ENCODE measurements at regions not wholly inside any gene's neighbourhood (a gene's known extent, or its start where the extent isn't known, plus 50 kb on each side); places are given as distances from the start of the nearest gene placed in this dataset.

DNA sequence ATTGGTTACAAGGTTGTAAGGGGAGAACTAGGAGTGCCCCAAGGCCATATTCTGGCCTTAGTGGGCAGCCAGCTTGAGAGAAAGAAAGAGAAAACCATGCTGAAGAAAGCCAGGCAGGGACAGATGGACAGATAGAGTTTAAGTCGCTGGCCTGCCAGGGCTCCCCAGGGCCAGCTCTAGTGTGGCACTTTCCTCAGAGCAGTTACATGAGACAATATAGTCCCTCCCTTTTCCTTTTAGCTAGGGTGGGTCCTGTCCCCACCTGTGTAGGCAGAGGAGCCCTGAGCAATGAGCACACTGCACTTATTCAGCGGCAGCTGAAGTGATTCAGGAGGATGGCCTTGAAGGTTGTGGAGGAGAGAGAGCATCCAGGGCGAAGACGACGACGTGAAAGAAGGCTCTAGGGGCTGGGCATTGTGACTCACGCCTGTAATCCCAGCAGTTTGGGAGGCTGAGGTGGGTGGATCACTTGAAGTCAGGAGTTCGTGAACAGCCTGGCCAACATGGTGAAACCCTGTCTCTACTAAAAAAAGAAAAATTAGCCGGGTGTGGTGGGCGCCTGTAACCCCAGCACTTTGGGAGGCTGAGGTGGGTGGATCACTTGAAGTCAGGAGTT, 152.0 kb upstream of the SLC1A4 start (continued):
- TF ChIP-seq RFX5 (IDR thresholded peaks at IDR 0.05; ENCODE audit: low read depth, low read length): no peak

DNA sequence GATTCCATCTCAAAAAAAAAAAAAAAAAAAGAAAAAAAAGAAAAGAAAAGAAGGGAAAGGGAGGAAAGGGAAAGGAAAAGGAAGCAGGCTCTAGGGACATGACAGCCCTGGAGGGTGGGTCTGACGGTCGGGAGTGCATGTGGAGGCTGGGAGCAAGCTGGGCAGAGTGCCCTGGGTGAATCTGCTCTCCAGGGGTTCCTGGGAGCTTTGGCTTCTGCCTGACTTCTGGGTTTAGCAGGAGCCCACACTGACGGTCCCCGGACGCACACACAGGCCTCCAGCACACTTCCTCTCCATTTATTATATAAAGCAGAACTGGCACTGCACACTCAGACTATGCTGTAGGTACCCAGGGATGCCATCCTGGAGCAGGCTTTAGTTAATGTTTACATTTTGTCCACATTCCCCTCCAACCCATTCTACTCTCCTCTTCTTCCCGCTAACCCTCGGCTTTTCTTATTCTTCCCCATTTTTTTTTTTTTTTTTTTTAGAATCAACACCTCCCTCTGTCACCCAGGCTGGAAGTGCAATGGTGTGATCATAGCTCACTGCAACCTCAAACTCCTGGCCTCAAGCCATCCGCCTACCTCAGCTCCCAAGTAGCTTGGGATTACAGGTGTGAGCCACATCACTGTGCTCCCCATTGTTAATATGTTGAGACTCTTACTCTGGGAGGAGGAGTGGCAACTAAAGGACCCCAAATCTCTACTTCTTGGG, 151.1 kb upstream of the SLC1A4 start:
- Histone ChIP-seq H2BK5ac (ENCODE audit: low read depth, low read length, poor library complexity, severe bottlenecking) (peak overlapping the region; percentile 75), H3K23ac (ENCODE audit: low read depth, low read length) (peak overlapping the region; percentile 70; the same call in 1 of the 2 replicates), H3K9ac (ENCODE audit: low read depth, low read length) (no peak overlapping the region), H4K20me1 (ENCODE audit: insufficient read depth, low read length) (no peaks in the 10 kb centered on the region), H3K4me2 (ENCODE audit: low read depth, low read length) (no peak overlapping the region), H3K9me3 (ENCODE audit: control insufficient read depth, insufficient read depth, low read length) (no peaks in the 10 kb centered on the region), H3K79me1 (ENCODE audit: low read depth in 1 of 2, low read length in 2 of 2) (peaks cover 0 to 5% of the 10 kb centered on the region in 2 experiments; a peak in 2 of 4 replicates), H4K91ac (ENCODE audit: insufficient read depth, low read depth, low read length) (peak overlapping the region; percentile 89), H3K27me3 (ENCODE audit: control insufficient read depth, insufficient read depth, low read length) (no peaks in the 10 kb centered on the region), H3K4me1 (ENCODE audit: control insufficient read depth, insufficient read depth, low read length) (peaks cover 13% of the 10 kb centered on the region), H2BK15ac (ENCODE audit: low read depth, low read length) (peak overlapping the region; percentile 85), H3K27ac (ENCODE audit: insufficient read depth, low read length) (no peak overlapping the region; the same call in 1 of the 2 replicates), H4K5ac (ENCODE audit: low read depth, low read length) (peak overlapping the region; percentile 47; the same call in 1 of the 2 replicates), H3K18ac (ENCODE audit: low read depth, low read length) (peak overlapping the region; percentile 30; the same call in 1 of the 2 replicates), H3K4me3 (ENCODE audit: insufficient read depth, low read depth, low read length) (no peak overlapping the region), H2BK120ac (ENCODE audit: low read depth, low read length) (peak overlapping the region; percentile 44), H2BK20ac (ENCODE audit: low read depth, low read length) (peak overlapping the region; percentile 96), H3K36me3 (ENCODE audit: control insufficient read depth, insufficient read depth, low read length) (no peaks in the 10 kb centered on the region), H3K14ac (replicated peaks; ENCODE audit: low read depth, low read length) (peak overlapping the region; percentile 6), H2AFZ (replicated peaks; ENCODE audit: low read length, poor library complexity) (peak overlapping the region; percentile 75), H2AK5ac (ENCODE audit: low read depth, low read length) (peak overlapping the region; percentile 96), H4K8ac (ENCODE audit: low read depth in 2 of 2, low read length in 2 of 2) (peak overlapping the region; percentile 88 to 89), H3K4ac (ENCODE audit: low read depth, low read length) (peak overlapping the region; percentile 51), H3K56ac (ENCODE audit: extremely low read depth, insufficient read depth, low read length) (peak overlapping the region; percentile 62), H3K9me1 (ENCODE audit: insufficient read depth, low read length) (peaks cover 13% of the 10 kb centered on the region; the same call in 1 of the 2 replicates), H2AK9ac (replicated peaks; ENCODE audit: low read depth, low read length, poor library complexity) (peak overlapping the region; percentile 91)
- DNase-seq: no peak
- BruUV-seq (replicated peaks): no TSS peak
- dilution Hi-C loops (cut with HindIII; ENCODE audit: low sequenced_read_pairs, unreplicated experiment) (no loop called here), in situ Hi-C loops (cut with MboI; ENCODE audit: low sequenced_read_pairs) (no loop called here), intact Hi-C loops (cut with micrococcal nuclease) (no loop called here)
- no peak for ATAC-seq (ENCODE audit: low read depth)
- ChIA-PET CTCF (interaction anchor here (1.6 to 1.7 kb wide), 2 partner anchors 87 to 192 kb away, joined by 3 to 6 read pairs; no protein-coding TSS in a partner anchor), POLR2A (ENCODE audit: unreplicated experiment) (interaction anchor here (0.6 kb wide), 2 partner anchors 24 to 186 kb away, joined by 3 read pairs; no protein-coding TSS in a partner anchor)
- 82 to 100% methylated on average over 2 to 5 of the region's 8 CpGs for WGBS, 2 experiments (ENCODE audit: extremely low coverage in 2 of 2, insufficient read length in 1 of 2)
- TF ChIP-seq POLR2A (IDR thresholded peaks at IDR 0.05; ENCODE audit: low read depth, low read length) (no peak), USF2 (IDR thresholded peaks at IDR 0.05; ENCODE audit: low read depth, low read length) (no peak), CHD1 (IDR thresholded peaks at IDR 0.05; ENCODE audit: low read depth, low read length) (no peak), MAFK (IDR thresholded peaks at IDR 0.05; ENCODE audit: low read depth, low read length) (no peak), CEBPB (IDR thresholded peaks at IDR 0.05; ENCODE audit: low read depth, low read length) (no peak), NFE2L2 (IDR thresholded peaks at IDR 0.05; ENCODE audit: low read depth, low read length) (no peak), RCOR1 (IDR thresholded peaks at IDR 0.05; ENCODE audit: insufficient replicate concordance, low read length) (no peak), SMC3 (IDR thresholded peaks at IDR 0.05; ENCODE audit: low read depth, low read length) (no peak), RFX5 (IDR thresholded peaks at IDR 0.05; ENCODE audit: low read depth, low read length) (no peak), RAD21 (IDR thresholded peaks at IDR 0.05; ENCODE audit: low read length) (no peak), MAZ (IDR thresholded peaks at IDR 0.05; ENCODE audit: borderline replicate concordance, low read depth, low read length) (no peak), CTCF (conservative IDR thresholded peaks at IDR 0.05; ENCODE audit: low read depth, low read length) (no peak), BHLHE40 (IDR thresholded peaks at IDR 0.05; ENCODE audit: low read depth, low read length) (no peak)

Data from IMR-90 (cell line).